Body of pancreas (tissue), 4 donors: ENCODE measurements at regions not wholly inside any gene's neighbourhood (a gene's known extent, or its start where the extent isn't known, plus 50 kb on each side); places are given as distances from the start of the nearest gene placed in this dataset.

Source experiments
- POLR2A ChIP-seq, 3 donors: fragments of 450-650 bp; IDR thresholded peaks; one replicate each; pipeline ENCODE4 v1.6.1; 2016; ENCODE audit warnings: antibody characterized with exemption in 3 of 3, mild to moderate bottlenecking in 2 of 3
- TF ChIP-seq, protein P1 (sequence below), 7 experiments: fragments of 450-650 bp in 4 of 7; fragments of 200-600 bp in 3 of 7; sonication (generic) in 3 of 7; IDR thresholded peaks; one replicate each; pipeline ENCODE4 v1.5.1; 2016 to 2019; ENCODE audit warnings: antibody characterized with exemption in 7 of 7

DNA sequence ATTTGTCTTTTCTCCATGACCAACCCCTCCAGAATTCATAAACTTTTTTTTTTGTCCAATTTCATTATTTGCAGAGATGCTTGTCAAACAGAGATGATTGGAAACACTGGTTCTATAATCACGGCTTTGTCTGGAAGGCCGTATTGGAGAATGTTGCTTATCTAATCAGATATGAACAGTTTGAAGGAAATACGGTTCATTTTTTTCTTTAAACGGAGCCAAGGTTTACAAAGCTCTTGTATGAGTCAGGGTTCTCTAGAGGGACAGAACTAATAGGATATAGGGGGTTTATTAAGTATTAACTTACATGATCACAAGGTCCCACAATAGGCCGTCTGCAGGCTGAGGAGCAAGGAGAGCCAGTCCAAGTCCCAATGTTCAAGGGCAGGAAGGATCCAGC is 1415.8 kb downstream of the C4orf33 start:
- TF ChIP-seq, protein P1, sequence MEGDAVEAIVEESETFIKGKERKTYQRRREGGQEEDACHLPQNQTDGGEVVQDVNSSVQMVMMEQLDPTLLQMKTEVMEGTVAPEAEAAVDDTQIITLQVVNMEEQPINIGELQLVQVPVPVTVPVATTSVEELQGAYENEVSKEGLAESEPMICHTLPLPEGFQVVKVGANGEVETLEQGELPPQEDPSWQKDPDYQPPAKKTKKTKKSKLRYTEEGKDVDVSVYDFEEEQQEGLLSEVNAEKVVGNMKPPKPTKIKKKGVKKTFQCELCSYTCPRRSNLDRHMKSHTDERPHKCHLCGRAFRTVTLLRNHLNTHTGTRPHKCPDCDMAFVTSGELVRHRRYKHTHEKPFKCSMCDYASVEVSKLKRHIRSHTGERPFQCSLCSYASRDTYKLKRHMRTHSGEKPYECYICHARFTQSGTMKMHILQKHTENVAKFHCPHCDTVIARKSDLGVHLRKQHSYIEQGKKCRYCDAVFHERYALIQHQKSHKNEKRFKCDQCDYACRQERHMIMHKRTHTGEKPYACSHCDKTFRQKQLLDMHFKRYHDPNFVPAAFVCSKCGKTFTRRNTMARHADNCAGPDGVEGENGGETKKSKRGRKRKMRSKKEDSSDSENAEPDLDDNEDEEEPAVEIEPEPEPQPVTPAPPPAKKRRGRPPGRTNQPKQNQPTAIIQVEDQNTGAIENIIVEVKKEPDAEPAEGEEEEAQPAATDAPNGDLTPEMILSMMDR (IDR thresholded peaks at IDR 0.05), result no peak
- no peak for TF ChIP-seq POLR2A (IDR thresholded peaks at IDR 0.05)
